Trophoblast cell (in vitro differentiated cells and primary cell): ENCODE measurements at regions not wholly inside any gene's neighbourhood (a gene's known extent, or its start where the extent isn't known, plus 50 kb on each side); places are given as distances from the start of the nearest gene placed in this dataset.

Experiments used
- DNase-seq, 2 donors: peaks; one replicate each; pipeline ENCODE4 v3.0.0-alpha.2; 2016
- H2AFZ ChIP-seq: 2 replicates; pipeline ENCODE4 v1.6.1; 2013; ENCODE audit warnings: low read length, moderate library complexity, mild to moderate bottlenecking; ENCODE audit not compliant: insufficient read depth, poor library complexity
- H2AK5ac ChIP-seq: 2 replicates; pipeline ENCODE4 v1.6.1; 2013; ENCODE audit warnings: mild to moderate bottlenecking, low read length
- H2BK120ac ChIP-seq: 2 replicates; pipeline ENCODE4 v1.6.1; 2013; ENCODE audit warnings: low read length, mild to moderate bottlenecking, moderate library complexity; ENCODE audit not compliant: insufficient read depth, poor library complexity
- H2BK12ac ChIP-seq: 2 replicates; pipeline ENCODE4 v1.6.1; 2013; ENCODE audit warnings: mild to moderate bottlenecking, low read length, moderate library complexity
- H2BK5ac ChIP-seq: 2 replicates; pipeline ENCODE4 v1.6.1; 2013; ENCODE audit warnings: low read length, low read depth, moderate library complexity, mild to moderate bottlenecking; ENCODE audit not compliant: poor library complexity
- H3K14ac ChIP-seq: 2 replicates; pipeline ENCODE4 v1.6.1; 2013; ENCODE audit warnings: mild to moderate bottlenecking, low read length
- H3K18ac ChIP-seq: 2 replicates; pipeline ENCODE4 v1.6.1; 2013; ENCODE audit warnings: mild to moderate bottlenecking, low read length
- H3K23ac ChIP-seq: 2 replicates; pipeline ENCODE4 v1.6.1; 2013; ENCODE audit warnings: low read length
- H3K27ac ChIP-seq: 2 replicates; pipeline ENCODE4 v1.5.1; 2013; ENCODE audit warnings: low read depth, mild to moderate bottlenecking, inconsistent platforms, low read length, moderate library complexity
- H3K27me3 ChIP-seq: 2 replicates; pipeline ENCODE4 v1.6.1; 2013; ENCODE audit warnings: inconsistent platforms, mild to moderate bottlenecking, low read length, moderate library complexity; ENCODE audit not compliant: insufficient read depth
- H3K36me3 ChIP-seq, 2 experiments: 1 replicate in 1 of 2; 2 replicates in 1 of 2; pipeline ENCODE4 v1.6.1; 2013; ENCODE audit warnings: low read length in 2 of 2, mild to moderate bottlenecking in 2 of 2, moderate library complexity in 1 of 2; ENCODE audit not compliant: insufficient read depth in 2 of 2, control insufficient read depth in 1 of 2
- H3K4ac ChIP-seq: 2 replicates; pipeline ENCODE4 v1.6.1; 2013; ENCODE audit warnings: low read depth, mild to moderate bottlenecking, low read length, moderate library complexity
- H3K4me1 ChIP-seq, 2 experiments: 1 replicate in 1 of 2; 2 replicates in 1 of 2; pipeline ENCODE4 v1.6.1; 2013; ENCODE audit warnings: low read length in 2 of 2, mild to moderate bottlenecking in 2 of 2, moderate library complexity in 1 of 2; ENCODE audit not compliant: insufficient read depth in 2 of 2, control insufficient read depth in 1 of 2
- H3K4me2 ChIP-seq: 2 replicates; pipeline ENCODE4 v1.6.1; 2013; ENCODE audit warnings: inconsistent platforms, mild to moderate bottlenecking, low read length, moderate library complexity
- H3K4me3 ChIP-seq: 2 replicates; pipeline ENCODE4 v1.5.1; 2013; ENCODE audit warnings: mild to moderate bottlenecking, low read depth, low read length, inconsistent platforms
- H3K79me1 ChIP-seq: one replicate; pipeline ENCODE4 v1.6.1; 2013; ENCODE audit warnings: low read length
- H3K79me2 ChIP-seq: 2 replicates; pipeline ENCODE4 v1.6.1; 2013; ENCODE audit warnings: low read length, mild to moderate bottlenecking; ENCODE audit not compliant: control insufficient read depth, insufficient read depth, poor library complexity
- H3K9ac ChIP-seq: 2 replicates; pipeline ENCODE4 v1.6.1; 2013; ENCODE audit warnings: mild to moderate bottlenecking, low read length
- H3K9me3 ChIP-seq: 2 replicates; pipeline ENCODE4 v1.6.1; 2013; ENCODE audit warnings: low read depth, mild to moderate bottlenecking, control low read depth, inconsistent platforms, low read length; ENCODE audit not compliant: insufficient read depth
- H4K12ac ChIP-seq: 2 replicates; pipeline ENCODE4 v1.6.1; 2013; ENCODE audit warnings: low read depth, mild to moderate bottlenecking, low read length, moderate library complexity
- H4K8ac ChIP-seq: 2 replicates; pipeline ENCODE4 v1.6.1; 2013; ENCODE audit warnings: low read depth, mild to moderate bottlenecking, low read length, moderate library complexity
- H4K91ac ChIP-seq: one replicate; pipeline ENCODE4 v1.6.1; 2013; ENCODE audit warnings: low read depth, mild to moderate bottlenecking, low read length, moderate library complexity
- WGBS: extraction: QIAGEN DNeasy Blood & Tissue Kit; methylation state at CpG from one replicate; pipeline ENCODE4 v1.1.7; 2013; ENCODE audit warnings: missing lambda C conversion rate; ENCODE audit not compliant: insufficient read length, insufficient coverage; ENCODE audit errors: extremely low coverage; 5-methylcytosine and 5-hydroxymethylcytosine counted together

DNA sequence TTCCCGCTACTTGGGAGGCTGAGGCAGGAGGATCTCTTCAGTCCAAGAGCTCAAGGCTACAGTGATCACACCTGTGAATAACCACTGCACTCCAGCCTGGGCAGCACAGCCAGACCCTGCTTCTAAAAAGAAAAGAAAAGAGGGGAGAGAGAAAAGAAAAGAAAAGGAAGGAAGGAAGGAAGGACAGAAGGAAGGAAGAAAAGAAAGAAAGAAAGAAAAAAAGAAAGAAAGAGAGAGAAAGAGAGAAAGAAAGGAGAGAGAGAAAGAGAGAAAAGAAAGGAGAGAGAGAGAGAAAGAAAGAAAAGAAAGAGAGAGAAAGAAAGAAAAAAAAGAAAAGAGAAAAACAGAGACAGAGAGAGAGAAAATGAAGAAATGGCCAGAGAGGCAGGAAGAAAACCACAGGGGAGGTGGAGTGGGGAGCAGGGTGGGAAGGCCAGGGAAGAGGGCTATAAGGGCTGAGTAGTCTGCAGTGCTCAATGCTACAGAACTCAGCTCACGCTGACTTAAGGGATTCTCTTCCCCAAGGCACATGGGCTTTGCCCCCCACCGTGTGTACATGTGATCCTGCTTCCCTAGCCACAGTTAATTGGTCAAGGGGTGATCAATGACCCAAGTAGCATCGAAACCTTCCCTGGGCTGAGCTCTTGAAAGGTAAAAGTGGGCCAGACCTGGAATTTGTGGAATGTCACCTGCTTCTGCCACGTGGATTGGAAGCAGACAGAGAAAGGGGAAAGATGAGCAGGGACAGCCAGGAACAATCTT lies 90.4 kb upstream of the TMCC3 start:
- no peak overlapping the region for H3K14ac ChIP-seq
- no peak overlapping the region for H2BK12ac ChIP-seq
- no peaks in the 10 kb centered on the region for H3K27me3 ChIP-seq
- no CpG with 5 or more reads among the region's 5 CpGs for WGBS
- no peak overlapping the region for H3K23ac ChIP-seq
- H2BK120ac ChIP-seq: no peak overlapping the region
- peaks cover 9% of the 10 kb centered on the region in 2 experiments for H3K4me1 ChIP-seq
- H4K8ac ChIP-seq: no peak overlapping the region
- H3K4me3 ChIP-seq: no peak overlapping the region
- no peak overlapping the region for H2BK5ac ChIP-seq
- H3K9ac ChIP-seq: no peak overlapping the region
- H4K12ac ChIP-seq: no peak overlapping the region
- no peak for DNase-seq
- no peak overlapping the region for H3K4me2 ChIP-seq
- no peak overlapping the region for H4K91ac ChIP-seq
- no peaks in the 10 kb centered on the region for H3K79me1 ChIP-seq
- no peaks in the 10 kb centered on the region for H3K79me2 ChIP-seq
- no peak overlapping the region for H2AK5ac ChIP-seq
- no peak overlapping the region for H3K18ac ChIP-seq
- H2AFZ ChIP-seq: no peak overlapping the region
- no peaks in the 10 kb centered on the region for H3K9me3 ChIP-seq
- H3K4ac ChIP-seq: no peak overlapping the region
- no peak overlapping the region for H3K27ac ChIP-seq
- no peaks in the 10 kb centered on the region for H3K36me3 ChIP-seq

DNA sequence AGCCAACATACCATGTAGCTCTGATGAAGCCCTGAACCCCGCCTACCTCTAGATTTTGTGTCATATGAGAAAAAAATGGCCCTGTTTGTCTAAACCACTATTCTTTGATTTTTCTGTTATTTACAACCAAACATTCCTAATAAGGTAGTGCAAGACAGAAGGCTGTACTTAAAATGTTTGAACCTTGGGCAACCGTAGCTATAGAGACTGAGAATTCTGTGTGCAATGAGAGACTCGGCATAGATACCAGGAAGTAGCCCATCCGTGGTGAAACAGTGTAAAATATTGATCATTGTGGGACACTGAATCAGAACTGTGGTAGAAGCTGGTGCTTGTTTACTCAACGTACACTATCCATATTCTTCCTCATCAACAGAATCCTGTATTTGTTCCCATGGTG lies 86.5 kb upstream of the TMCC3 start:
- H3K4me2 ChIP-seq: no peak overlapping the region
- no peaks in the 10 kb centered on the region for H3K79me2 ChIP-seq
- no CpG with 5 or more reads among the region's 5 CpGs for WGBS

DNA sequence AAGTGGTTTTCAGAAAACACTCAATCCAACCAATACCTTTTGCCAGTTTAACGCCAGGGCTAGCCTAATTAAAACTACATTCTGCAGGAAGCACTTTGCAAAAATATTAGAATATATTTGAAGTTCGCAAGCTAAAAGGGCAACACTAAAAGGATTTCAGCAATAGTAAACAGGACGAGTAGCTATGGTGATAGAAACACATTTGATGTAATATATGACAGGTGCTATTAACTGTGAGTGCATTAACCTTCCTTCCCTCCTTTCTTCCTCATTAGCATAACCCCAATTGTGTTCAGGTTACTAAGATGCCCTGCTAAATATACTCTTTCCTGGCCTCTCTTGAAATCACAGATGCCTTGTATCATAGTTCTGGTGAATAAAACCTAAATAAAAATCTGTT lies 85.6 kb upstream of the TMCC3 start:
- Histone ChIP-seq H2BK12ac (no peak overlapping the region), H3K4me3 (no peak overlapping the region), H3K79me2 (no peaks in the 10 kb centered on the region), H3K4ac (no peak overlapping the region), H4K91ac (no peak overlapping the region), H3K36me3 (no peaks in the 10 kb centered on the region), H2AK5ac (no peak overlapping the region), H3K18ac (no peak overlapping the region), H4K12ac (no peak overlapping the region), H2AFZ (no peak overlapping the region), H3K4me1 (peaks cover 2% of the 10 kb centered on the region in 2 experiments), H3K14ac (no peak overlapping the region), H4K8ac (no peak overlapping the region), H3K9me3 (peaks cover 3% of the 10 kb centered on the region), H3K23ac (no peak overlapping the region), H2BK120ac (no peak overlapping the region), H3K27me3 (no peaks in the 10 kb centered on the region), H3K27ac (no peak overlapping the region), H3K79me1 (no peaks in the 10 kb centered on the region), H3K4me2 (no peak overlapping the region), H3K9ac (no peak overlapping the region), H2BK5ac (no peak overlapping the region)
- DNase-seq: no peak
- no CpG with 5 or more reads among the region's 3 CpGs for WGBS

More for the DNA sequence above, 86.5 kb upstream of the TMCC3 start:
- Histone ChIP-seq H3K9me3 (peaks cover 3% of the 10 kb centered on the region), H3K4me1 (peaks cover 9% of the 10 kb centered on the region in 2 experiments), H2BK120ac (no peak overlapping the region), H3K36me3 (no peaks in the 10 kb centered on the region), H4K12ac (no peak overlapping the region), H2BK5ac (no peak overlapping the region), H3K14ac (no peak overlapping the region), H3K4me3 (no peak overlapping the region), H3K18ac (no peak overlapping the region), H3K23ac (no peak overlapping the region), H3K79me1 (no peaks in the 10 kb centered on the region), H2AK5ac (no peak overlapping the region), H3K27ac (no peak overlapping the region), H4K8ac (no peak overlapping the region), H2AFZ (no peak overlapping the region), H3K27me3 (no peaks in the 10 kb centered on the region), H3K9ac (no peak overlapping the region), H2BK12ac (no peak overlapping the region), H4K91ac (no peak overlapping the region), H3K4ac (no peak overlapping the region)
- no peak for DNase-seq

DNA sequence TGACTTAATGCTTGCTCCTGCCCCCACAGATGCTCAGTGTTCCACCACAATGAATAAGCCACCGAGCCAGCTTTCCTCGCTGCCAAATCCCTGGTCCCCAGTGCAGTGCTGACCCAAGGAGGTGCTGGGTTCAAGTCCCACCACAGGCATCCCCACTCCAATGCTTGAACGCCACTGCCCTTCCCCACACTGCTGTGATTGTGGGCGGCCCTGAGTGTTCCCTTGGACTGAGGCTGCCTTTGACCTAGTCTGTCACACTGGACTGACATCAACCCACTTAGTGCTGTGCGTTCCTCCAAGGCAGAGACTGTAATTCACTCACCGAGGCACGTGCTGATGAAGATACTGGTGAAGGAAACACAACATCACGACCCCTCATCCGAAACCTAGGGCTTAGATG lies 83.4 kb upstream of the TMCC3 start:
- Histone ChIP-seq H3K36me3 (no peaks in the 10 kb centered on the region), H2BK5ac (no peak overlapping the region), H3K4me3 (no peak overlapping the region), H3K18ac (no peak overlapping the region), H3K79me2 (no peaks in the 10 kb centered on the region), H3K14ac (no peak overlapping the region), H3K23ac (no peak overlapping the region), H2BK12ac (no peak overlapping the region), H4K12ac (no peak overlapping the region), H2AK5ac (no peak overlapping the region), H3K9ac (no peak overlapping the region), H3K79me1 (no peaks in the 10 kb centered on the region), H3K9me3 (peaks cover 3% of the 10 kb centered on the region), H3K27ac (no peak overlapping the region), H3K4me2 (no peak overlapping the region), H2AFZ (no peak overlapping the region), H4K8ac (no peak overlapping the region), H2BK120ac (no peak overlapping the region), H3K4me1 (no peaks in the 10 kb centered on the region), H3K27me3 (no peaks in the 10 kb centered on the region), H4K91ac (no peak overlapping the region), H3K4ac (no peak overlapping the region)
- no peak for DNase-seq
- no CpG with 5 or more reads among the region's 9 CpGs for WGBS
